Tibial artery (tissue), 4 donors: ENCODE measurements at regions not wholly inside any gene's neighbourhood (a gene's known extent, or its start where the extent isn't known, plus 50 kb on each side); places are given as distances from the start of the nearest gene placed in this dataset.

Experiments used
- DNase-seq, 2 donors: peaks; one replicate each; pipeline ENCODE4 v3.0.0-alpha.2; 2019
- H3K27ac ChIP-seq, 2 donors: fragments of 200-600 bp; sonication (generic) in 1 of 2; 1 replicate in 1 of 2; 2 replicates in 1 of 2; pipeline ENCODE4 v1.5.1; 2018 to 2019; ENCODE audit warnings: mild to moderate bottlenecking in 1 of 2
- H3K27me3 ChIP-seq, 2 donors: fragments of 200-600 bp; sonication (generic) in 1 of 2; one replicate each; pipeline versions ENCODE4 v1.5.1 to v1.6.0; 2016 to 2019
- H3K36me3 ChIP-seq, 3 donors: fragments of 200-600 bp; sonication (generic) in 2 of 3; one replicate each; pipeline ENCODE4 v1.5.1; 2016 to 2019; ENCODE audit warnings: mild to moderate bottlenecking in 2 of 3
- H3K4me1 ChIP-seq, 4 donors: fragments of 200-600 bp; sonication (generic) in 2 of 4; 1 replicate in 3 of 4; 2 replicates in 1 of 4; pipeline ENCODE4 v1.5.1; 2016 to 2019
- H3K4me3 ChIP-seq, 2 donors: fragments of 200-600 bp; sonication (generic) in 1 of 2; 1 replicate in 1 of 2; 2 replicates in 1 of 2; pipeline ENCODE4 v1.5.1; 2018 to 2019; ENCODE audit warnings: mild to moderate bottlenecking in 2 of 2
- H3K9me3 ChIP-seq, 3 donors: fragments of 200-600 bp; sonication (generic) in 1 of 3; one replicate each; pipeline ENCODE4 v1.5.1; 2016 to 2019
- CTCF ChIP-seq, 2 experiments: fragments of 200-600 bp in 1 of 2; fragments of 450-650 bp in 1 of 2; IDR thresholded peaks; one replicate each; pipeline ENCODE4 v1.5.1; 2017 to 2019; ENCODE audit warnings: antibody characterized with exemption in 2 of 2, mild to moderate bottlenecking in 1 of 2, moderate library complexity in 1 of 2
- intact Hi-C: fragments of 100-400 bp; cut with DNase I; formaldehyde crosslinking; loops from one replicate; pipeline ENCODE4 v1.15.0; 2023; ENCODE audit warnings: low total_unique reads

DNA sequence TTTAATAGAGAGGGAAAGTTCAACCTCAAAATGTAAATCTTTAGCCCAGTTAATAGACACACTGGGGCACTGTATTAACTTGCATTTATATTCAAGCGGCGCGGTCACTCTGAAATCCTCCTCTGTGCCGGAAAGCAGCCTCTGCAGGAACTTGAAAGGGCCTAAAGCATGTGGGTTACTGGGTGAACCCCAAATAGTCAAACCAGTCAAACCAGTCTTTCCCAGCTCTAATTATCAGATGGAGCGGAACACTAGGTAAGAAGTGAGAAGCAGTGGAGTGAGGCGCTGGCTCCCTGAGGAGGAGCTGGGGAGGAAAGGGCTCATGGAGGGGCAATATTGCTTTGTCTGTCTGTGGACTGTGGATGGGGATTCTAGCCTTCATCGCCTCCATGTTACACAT lies 531.3 kb downstream of the QKI start:
- no peaks in the 10 kb centered on the region for H3K36me3 ChIP-seq
- TF ChIP-seq CTCF (IDR thresholded peaks at IDR 0.05): no peak
- intact Hi-C loops: loop anchor here (10.0 kb wide), 1 partner anchor 771 kb away; no protein-coding TSS in a partner anchor
- H3K9me3 ChIP-seq: no peaks in the 10 kb centered on the region
- no peaks in the 10 kb centered on the region for H3K27me3 ChIP-seq
- H3K4me1 ChIP-seq: peaks cover 0 to 22% (median 15%) of the 10 kb centered on the region in 4 donors
- no peak overlapping the region for H3K4me3 ChIP-seq
- DNase-seq: no peak
- H3K27ac ChIP-seq: no peak overlapping the region

DNA sequence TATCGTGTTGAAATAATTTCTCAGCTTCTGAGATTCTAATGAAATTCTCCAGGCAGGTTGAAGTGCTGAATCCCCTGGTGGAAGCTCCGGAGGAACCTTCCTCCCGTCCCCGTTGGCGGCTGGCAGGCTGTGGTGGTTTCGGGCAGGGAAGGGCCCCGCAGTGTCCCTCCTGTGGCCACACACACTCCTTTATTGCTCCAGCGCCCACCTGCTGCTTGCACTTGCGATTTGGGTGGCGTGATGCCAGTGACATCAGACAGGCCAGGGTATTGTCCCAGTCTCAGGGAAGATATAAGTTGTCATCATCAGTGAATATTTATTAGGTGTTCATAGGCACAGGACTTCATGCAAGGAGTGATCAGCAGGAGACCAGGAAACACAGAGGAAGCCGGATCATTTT lies 530.4 kb downstream of the QKI start:
- Histone ChIP-seq H3K4me1 (peaks cover 0 to 23% (median 15%) of the 10 kb centered on the region in 4 donors), H3K27me3 (no peaks in the 10 kb centered on the region), H3K36me3 (no peaks in the 10 kb centered on the region), H3K4me3 (no peak overlapping the region), H3K9me3 (no peaks in the 10 kb centered on the region), H3K27ac (no peak overlapping the region)
- intact Hi-C loops: loop anchor here (10.0 kb wide), 1 partner anchor 770 kb away; no protein-coding TSS in a partner anchor
- no peak for TF ChIP-seq CTCF (IDR thresholded peaks at IDR 0.05)
- no peak for DNase-seq

DNA sequence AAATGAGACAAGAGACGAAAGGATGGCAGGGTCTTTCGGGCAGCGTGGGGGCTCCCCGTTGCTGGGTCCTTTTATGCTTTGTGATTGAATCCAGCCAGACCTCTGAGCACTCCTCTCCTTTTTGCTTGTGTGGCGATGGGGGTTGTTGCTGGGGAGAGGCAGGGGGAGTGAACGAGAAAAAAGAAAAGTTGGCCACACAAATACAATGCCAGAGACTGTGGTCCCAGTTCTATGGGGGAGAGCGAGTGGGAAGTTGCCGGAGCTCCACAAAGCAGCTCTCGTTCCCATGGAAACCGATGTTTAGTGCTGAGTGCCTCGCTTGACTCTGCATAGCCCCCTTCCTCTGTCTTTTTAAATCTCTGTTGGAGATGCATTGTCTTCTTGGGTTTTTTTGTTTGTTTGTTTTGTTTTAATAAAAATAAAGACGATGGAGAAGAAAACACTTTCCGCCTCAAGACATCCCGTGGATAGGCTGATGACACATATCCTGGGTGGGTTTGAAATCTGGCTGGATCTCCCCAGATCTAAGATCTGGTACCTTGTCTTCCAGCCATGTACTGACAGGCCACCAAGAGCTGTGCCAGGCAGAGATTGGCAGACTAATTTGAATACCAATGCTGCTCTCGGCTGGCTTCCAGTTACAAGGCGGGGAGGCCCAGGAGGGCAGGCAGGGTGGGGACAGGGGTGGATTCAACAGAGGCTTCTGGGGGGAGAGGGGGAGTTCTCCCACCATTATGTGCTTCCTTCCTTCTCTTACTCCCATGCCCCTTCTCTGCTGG lies 529.3 kb downstream of the QKI start:
- Histone ChIP-seq H3K4me1 (peaks cover 0 to 23% (median 15%) of the 10 kb centered on the region in 4 donors), H3K9me3 (no peaks in the 10 kb centered on the region), H3K4me3 (peak overlapping the region in 1 of 2 donors; percentile 0), H3K27ac (no peak overlapping the region), H3K27me3 (no peaks in the 10 kb centered on the region), H3K36me3 (no peaks in the 10 kb centered on the region)
- intact Hi-C loops: loop anchor here (10.0 kb wide), 1 partner anchor 769 kb away; no protein-coding TSS in a partner anchor
- no peak for DNase-seq
- TF ChIP-seq CTCF (IDR thresholded peaks at IDR 0.05): no peak

- Histone ChIP-seq H3K4me3 (no peak overlapping the region), H3K4me1 (peaks cover 0 to 23% (median 15%) of the 10 kb centered on the region in 4 donors), H3K27me3 (no peaks in the 10 kb centered on the region), H3K36me3 (no peaks in the 10 kb centered on the region), H3K27ac (no peak overlapping the region), H3K9me3 (no peaks in the 10 kb centered on the region)
- intact Hi-C loops: loop anchor here (10.0 kb wide), 1 partner anchor 768 kb away; no protein-coding TSS in a partner anchor
- no peak for DNase-seq
- no peak for TF ChIP-seq CTCF (IDR thresholded peaks at IDR 0.05)
Measured at GRCh38 chr6:163942790-163943189, 528.3 kb downstream of the QKI start.

- H3K4me3 ChIP-seq: no peak overlapping the region
- H3K36me3 ChIP-seq: no peaks in the 10 kb centered on the region
- intact Hi-C loops: loop anchor here (10.0 kb wide), 1 partner anchor 767 kb away; no protein-coding TSS in a partner anchor
- peaks cover 0 to 23% (median 15%) of the 10 kb centered on the region in 4 donors for H3K4me1 ChIP-seq
- TF ChIP-seq CTCF (IDR thresholded peaks at IDR 0.05): no peak
- no peaks in the 10 kb centered on the region for H3K27me3 ChIP-seq
- DNase-seq: no peak
- no peak overlapping the region for H3K27ac ChIP-seq
- no peaks in the 10 kb centered on the region for H3K9me3 ChIP-seq
Measured at GRCh38 chr6:163941624-163941976, 527.1 kb downstream of the QKI start.
